AG04450 (cell line): ENCODE measurements at regions not wholly inside any gene's neighbourhood (a gene's known extent, or its start where the extent isn't known, plus 50 kb on each side); places are given as distances from the start of the nearest gene placed in this dataset.
"Not testable (repeated sequence)": the region's sequence is repeated elsewhere in the genome, so short reads cannot be mapped to it uniquely, and the experiment has no call there.

Source experiments
- CTCF ChIA-PET: fragments of 300-600, 350-600 bp; formaldehyde crosslinking; extraction: SDS; loops from one replicate; lab custom pipeline; 2022; ENCODE audit warnings: antibody characterized with exemption, inconsistent platforms; lab: Charles Lee
- POLR2A ChIA-PET: fragments of 350-600 bp; formaldehyde crosslinking; extraction: SDS; loops from one replicate; lab custom pipeline; 2021; ENCODE audit warnings: antibody characterized with exemption, inconsistent platforms; lab: Yijun Ruan, JAX
- DNase-seq: peaks from one replicate; pipeline ENCODE4 v3.0.0-alpha.2; 2011; ENCODE audit warnings: low read depth, low spot score
- H3K27ac ChIP-seq: one replicate; pipeline ENCODE4 v1.5.1; 2012; ENCODE audit warnings: low read depth, low read length, control low read depth
- H3K27me3 ChIP-seq: one replicate; pipeline ENCODE4 v1.6.0; 2012; ENCODE audit warnings: low read length; ENCODE audit not compliant: control insufficient read depth, insufficient read depth
- H3K4me3 ChIP-seq: 2 replicates; pipeline ENCODE4 v1.5.1; 2011; ENCODE audit warnings: mild to moderate bottlenecking, low read depth, low read length, control low read depth
- H3K9me3 ChIP-seq: 2 replicates; pipeline ENCODE4 v1.5.1; 2012; ENCODE audit warnings: low read length; ENCODE audit not compliant: control insufficient read depth, insufficient read depth
- TF ChIP-seq, protein P1 (sequence below): IDR thresholded peaks from 2 replicates; pipeline ENCODE4 v1.5.1; 2011; ENCODE audit warnings: low read depth, low read length, control low read depth, inconsistent platforms

DNA sequence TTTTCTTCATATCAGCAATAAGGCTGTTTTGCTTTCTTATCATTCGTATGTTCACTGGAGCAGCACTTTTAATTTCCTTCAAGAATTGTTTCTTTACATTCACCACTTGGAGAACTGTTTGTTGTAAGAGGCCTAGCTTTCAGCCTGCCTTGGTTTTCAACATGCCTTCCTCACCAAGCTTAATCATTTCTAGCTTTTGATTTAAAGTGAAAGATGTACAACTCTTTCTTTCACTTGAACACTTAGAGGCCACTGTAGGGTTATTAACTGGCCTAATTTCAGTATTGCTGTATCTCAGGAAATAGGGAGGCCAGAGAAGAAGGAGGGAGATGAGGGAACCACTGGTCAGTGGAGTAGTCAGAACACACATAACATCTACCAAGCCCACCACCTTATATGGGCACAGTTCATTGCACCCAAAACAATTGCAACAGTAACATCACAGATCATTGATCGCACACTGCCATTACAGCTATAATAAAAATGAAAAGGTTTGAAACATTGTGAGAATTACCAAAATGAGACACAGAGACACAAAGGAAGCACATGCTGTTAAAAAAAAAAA, 181.4 kb upstream of the TUBA3C start:
- Histone ChIP-seq H3K27me3 (no peaks in the 10 kb centered on the region), H3K9me3 (peaks cover 15% of the 10 kb centered on the region), H3K4me3 (no peak overlapping the region), H3K27ac (no peak overlapping the region)
- POLR2A ChIA-PET = no interaction called here
- no peak for DNase-seq
- TF ChIP-seq, protein P1, sequence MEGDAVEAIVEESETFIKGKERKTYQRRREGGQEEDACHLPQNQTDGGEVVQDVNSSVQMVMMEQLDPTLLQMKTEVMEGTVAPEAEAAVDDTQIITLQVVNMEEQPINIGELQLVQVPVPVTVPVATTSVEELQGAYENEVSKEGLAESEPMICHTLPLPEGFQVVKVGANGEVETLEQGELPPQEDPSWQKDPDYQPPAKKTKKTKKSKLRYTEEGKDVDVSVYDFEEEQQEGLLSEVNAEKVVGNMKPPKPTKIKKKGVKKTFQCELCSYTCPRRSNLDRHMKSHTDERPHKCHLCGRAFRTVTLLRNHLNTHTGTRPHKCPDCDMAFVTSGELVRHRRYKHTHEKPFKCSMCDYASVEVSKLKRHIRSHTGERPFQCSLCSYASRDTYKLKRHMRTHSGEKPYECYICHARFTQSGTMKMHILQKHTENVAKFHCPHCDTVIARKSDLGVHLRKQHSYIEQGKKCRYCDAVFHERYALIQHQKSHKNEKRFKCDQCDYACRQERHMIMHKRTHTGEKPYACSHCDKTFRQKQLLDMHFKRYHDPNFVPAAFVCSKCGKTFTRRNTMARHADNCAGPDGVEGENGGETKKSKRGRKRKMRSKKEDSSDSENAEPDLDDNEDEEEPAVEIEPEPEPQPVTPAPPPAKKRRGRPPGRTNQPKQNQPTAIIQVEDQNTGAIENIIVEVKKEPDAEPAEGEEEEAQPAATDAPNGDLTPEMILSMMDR = no peak
- CTCF ChIA-PET = no interaction called here

DNA sequence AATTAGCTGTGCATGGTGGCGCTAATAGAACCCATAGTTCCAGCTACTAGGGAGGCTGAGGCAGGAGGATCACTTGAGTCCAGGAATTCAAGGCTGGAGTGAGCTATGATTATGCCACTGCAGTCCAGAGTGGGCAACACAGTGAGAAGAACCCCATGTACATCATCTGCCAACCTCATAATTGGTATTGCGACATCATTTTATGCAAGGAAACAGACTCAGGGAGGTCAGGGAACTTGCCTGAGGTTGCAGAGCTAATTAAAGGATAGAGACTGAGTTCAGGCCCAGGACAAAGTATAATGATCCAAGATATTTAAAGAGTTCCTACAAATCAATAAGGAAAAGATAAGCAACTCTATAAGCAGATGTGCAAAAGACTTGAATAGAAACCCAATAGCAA, 178.1 kb upstream of the TUBA3C start:
- POLR2A ChIA-PET, H3K4me3 ChIP-seq, CTCF ChIA-PET, DNase-seq, H3K27me3 ChIP-seq, H3K27ac ChIP-seq: not testable (repeated sequence)
- H3K9me3 ChIP-seq = peaks cover 33% of the 10 kb centered on the region

DNA sequence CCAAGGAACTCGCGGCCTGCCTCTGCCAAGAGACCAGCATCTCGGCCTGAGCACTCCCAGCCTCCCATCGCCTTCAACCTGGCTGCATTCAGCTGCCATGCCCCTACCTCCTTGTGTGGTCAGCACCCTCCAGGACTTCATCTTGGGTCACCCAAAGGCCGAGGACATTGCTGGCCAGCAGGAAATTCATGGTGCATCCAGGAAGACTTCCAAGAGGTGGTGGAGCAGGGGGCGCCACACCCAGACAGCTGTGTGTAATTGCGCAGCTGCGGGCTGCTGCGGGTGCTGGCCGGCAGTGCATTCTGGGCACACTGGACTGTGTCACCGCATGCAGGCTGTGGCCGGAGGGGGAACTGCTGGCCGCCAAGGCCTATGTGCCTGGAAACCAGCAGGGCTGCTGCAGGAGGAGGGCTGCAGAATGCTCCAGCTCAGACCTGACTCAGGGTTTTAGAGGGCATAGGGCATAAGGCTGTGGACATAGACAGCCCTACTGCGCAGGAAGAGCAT, 164.3 kb upstream of the TUBA3C start:
- CTCF ChIA-PET = no interaction called here
- TF ChIP-seq, protein P1 = no peak

DNA sequence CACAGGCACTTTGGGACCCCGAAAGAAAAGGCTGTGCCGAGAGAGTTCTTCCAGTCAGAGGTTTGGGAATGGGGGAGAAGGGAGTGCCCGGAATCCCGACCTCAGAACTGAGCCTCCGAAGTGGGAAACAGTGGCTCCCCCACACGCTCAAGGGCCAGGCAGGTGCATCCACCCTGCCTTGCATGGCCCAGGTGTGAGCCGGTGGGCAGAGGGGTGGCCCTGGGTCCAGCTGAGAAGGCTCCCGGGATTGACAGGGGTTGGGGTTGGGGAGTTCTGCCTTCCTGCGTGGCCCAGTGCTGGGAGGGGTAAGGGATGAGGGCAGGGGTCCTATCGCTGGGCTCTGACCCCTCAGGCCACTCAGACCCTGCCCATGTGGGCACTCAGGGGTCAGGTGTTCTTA, 163.5 kb upstream of the TUBA3C start:
- ChIA-PET POLR2A (no interaction called here), CTCF (no interaction called here)
- DNase-seq = no peak
- peaks cover 32% of the 10 kb centered on the region for H3K9me3 ChIP-seq
- no peak overlapping the region for H3K4me3 ChIP-seq
- H3K27ac ChIP-seq = no peak overlapping the region
- TF ChIP-seq, protein P1 = no peak
- H3K27me3 ChIP-seq = no peaks in the 10 kb centered on the region

More for the DNA sequence above, 164.3 kb upstream of the TUBA3C start:
- Histone ChIP-seq H3K27me3 (no peaks in the 10 kb centered on the region), H3K9me3 (peaks cover 32% of the 10 kb centered on the region), H3K4me3 (no peak overlapping the region), H3K27ac (no peak overlapping the region)
- POLR2A ChIA-PET = no interaction called here
- DNase-seq = no peak

DNA sequence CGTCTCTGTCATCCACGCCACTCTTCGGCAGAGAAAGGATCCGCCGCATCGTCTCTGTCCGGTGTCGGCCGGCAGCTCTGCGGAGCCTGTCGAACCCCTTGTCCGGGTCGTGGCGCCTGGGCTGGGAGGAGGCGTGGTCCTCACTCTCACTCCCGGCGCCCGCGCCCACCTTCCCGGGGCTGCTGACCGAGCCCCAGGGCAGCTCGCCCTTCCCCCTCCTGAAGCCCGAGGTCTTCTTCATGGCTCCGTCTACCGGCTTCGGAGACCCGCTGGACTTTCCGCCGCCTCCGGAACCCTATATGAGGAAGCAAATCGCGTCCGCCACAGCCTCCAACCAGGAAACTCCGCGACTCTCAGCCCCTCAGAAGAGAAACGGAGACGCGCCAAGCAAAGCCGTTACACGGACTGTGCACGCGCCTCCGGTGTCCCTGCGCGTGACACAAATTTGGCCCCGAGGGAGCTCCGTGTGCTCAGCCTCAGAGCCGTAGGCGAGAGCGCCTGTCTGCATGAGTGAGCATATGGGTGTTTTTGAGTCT, 163.0 kb upstream of the TUBA3C start:
- H3K27me3 ChIP-seq, H3K27ac ChIP-seq, POLR2A ChIA-PET, H3K4me3 ChIP-seq, DNase-seq, CTCF ChIA-PET: not testable (repeated sequence)
- peaks cover 32% of the 10 kb centered on the region for H3K9me3 ChIP-seq

DNA sequence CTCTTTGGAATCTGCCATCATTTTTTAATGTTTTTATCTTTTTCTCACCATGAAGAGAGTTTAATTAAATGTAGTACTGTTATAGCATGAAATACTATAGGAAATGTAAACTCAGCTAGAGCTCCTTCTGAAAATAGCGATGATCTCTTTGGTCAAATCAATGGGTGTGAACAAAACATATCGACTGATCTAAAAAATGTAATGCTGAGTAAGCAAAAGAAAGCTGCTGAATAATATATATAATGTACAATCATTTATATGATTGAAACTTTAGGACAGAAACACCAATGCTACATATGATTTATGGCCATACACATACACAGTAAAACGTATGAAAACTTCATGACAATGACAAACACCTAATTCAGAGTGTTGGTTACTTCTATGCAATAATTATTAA, 150.8 kb upstream of the TUBA3C start:
- POLR2A ChIA-PET = interaction anchor here (0.6 kb wide), 1 partner anchor 269 kb away, joined by 3 read pairs; no protein-coding TSS in a partner anchor
- Histone ChIP-seq H3K27me3 (no peaks in the 10 kb centered on the region), H3K27ac (no peak overlapping the region), H3K4me3 (no peak overlapping the region), H3K9me3 (0 out of 2 replicates have a peak, but pooled peaks cover 3% of the 10 kb centered on the region)
- CTCF ChIA-PET = interaction anchor here (0.5 kb wide), 1 partner anchor 618 kb away, joined by 4 read pairs; no protein-coding TSS in a partner anchor
- no peak for DNase-seq
- TF ChIP-seq, protein P1 = no peak
